ENCODE measurements at regions not wholly inside any gene's neighbourhood (a gene's known extent, or its start where the extent isn't known, plus 50 kb on each side); places are given as distances from the start of the nearest gene placed in this dataset.

GRCh38 chrX:9367421-9367820 is 97.4 kb upstream of the TBL1X start:
- Histone ChIP-seq H3K4me3 (no peak overlapping the region), H3K4me1 (ENCODE audit: low read depth) (no peaks in the 10 kb centered on the region), H3K27ac (no peak overlapping the region), H3K36me3 (no peaks in the 10 kb centered on the region), H3K9me3 (ENCODE audit: low read depth) (no peaks in the 10 kb centered on the region), H3K27me3 (no peaks in the 10 kb centered on the region)
- TF ChIP-seq CTCF (IDR thresholded peaks at IDR 0.05; ENCODE audit: low read depth, low read length) = no peak
- no peak for DNase-seq (ENCODE audit: low read depth in 1 of 2, low spot score in 1 of 2)

GRCh38 chrX:9368262-9368661 is 96.6 kb upstream of the TBL1X start:
- Histone ChIP-seq H3K4me3 (no peak overlapping the region), H3K27ac (no peak overlapping the region), H3K27me3 (no peaks in the 10 kb centered on the region), H3K4me1 (ENCODE audit: low read depth) (no peaks in the 10 kb centered on the region), H3K36me3 (no peaks in the 10 kb centered on the region), H3K9me3 (ENCODE audit: low read depth) (no peaks in the 10 kb centered on the region)
- no peak for TF ChIP-seq CTCF (IDR thresholded peaks at IDR 0.05; ENCODE audit: low read depth, low read length)
- no peak for DNase-seq (ENCODE audit: low read depth in 1 of 2, low spot score in 1 of 2)

- Histone ChIP-seq H3K4me1 (ENCODE audit: low read depth) (no peaks in the 10 kb centered on the region), H3K27ac (no peak overlapping the region), H3K4me3 (no peak overlapping the region), H3K9me3 (ENCODE audit: low read depth) (no peaks in the 10 kb centered on the region), H3K36me3 (no peaks in the 10 kb centered on the region), H3K27me3 (no peaks in the 10 kb centered on the region)
- no peak for TF ChIP-seq CTCF (IDR thresholded peaks at IDR 0.05; ENCODE audit: low read depth, low read length)
- peak in 1 of 2 donors; percentile 76 for DNase-seq (ENCODE audit: low read depth in 1 of 2, low spot score in 1 of 2)
Measured at GRCh38 chrX:9369802-9370291, 95.0 kb upstream of the TBL1X start.

GRCh38 chrX:9370893-9371292 is 94.0 kb upstream of the TBL1X start:
- H3K27ac ChIP-seq = no peak overlapping the region
- no peaks in the 10 kb centered on the region for H3K9me3 ChIP-seq (ENCODE audit: low read depth)
- H3K4me3 ChIP-seq = no peak overlapping the region
- no peaks in the 10 kb centered on the region for H3K27me3 ChIP-seq
- TF ChIP-seq CTCF (IDR thresholded peaks at IDR 0.05; ENCODE audit: low read depth, low read length) = no peak
- DNase-seq (ENCODE audit: low read depth in 1 of 2, low spot score in 1 of 2) = peak in 1 of 2 donors; percentile 73
- no peaks in the 10 kb centered on the region for H3K36me3 ChIP-seq
- no peaks in the 10 kb centered on the region for H3K4me1 ChIP-seq (ENCODE audit: low read depth)

- Histone ChIP-seq H3K9me3 (ENCODE audit: low read depth) (no peaks in the 10 kb centered on the region), H3K36me3 (no peaks in the 10 kb centered on the region), H3K4me3 (no peak overlapping the region), H3K27ac (no peak overlapping the region), H3K27me3 (no peaks in the 10 kb centered on the region), H3K4me1 (ENCODE audit: low read depth) (no peaks in the 10 kb centered on the region)
- TF ChIP-seq CTCF (IDR thresholded peaks at IDR 0.05; ENCODE audit: low read depth, low read length) = no peak
- DNase-seq (ENCODE audit: low read depth in 1 of 2, low spot score in 1 of 2) = no peak
Measured at GRCh38 chrX:9372866-9373265, 92.0 kb upstream of the TBL1X start.

- H3K4me3 ChIP-seq = no peak overlapping the region
- no peaks in the 10 kb centered on the region for H3K36me3 ChIP-seq
- no peak for DNase-seq (ENCODE audit: low read depth in 1 of 2, low spot score in 1 of 2)
- no peaks in the 10 kb centered on the region for H3K4me1 ChIP-seq (ENCODE audit: low read depth)
- TF ChIP-seq CTCF (IDR thresholded peaks at IDR 0.05; ENCODE audit: low read depth, low read length) = no peak
- no peak overlapping the region for H3K27ac ChIP-seq
- H3K9me3 ChIP-seq (ENCODE audit: low read depth) = no peaks in the 10 kb centered on the region
- H3K27me3 ChIP-seq = no peaks in the 10 kb centered on the region
Measured at GRCh38 chrX:9373789-9374188, 91.1 kb upstream of the TBL1X start.
